ENCODE measurements at regions not wholly inside any gene's neighbourhood (a gene's known extent, or its start where the extent isn't known, plus 50 kb on each side); places are given as distances from the start of the nearest gene placed in this dataset.

DNA sequence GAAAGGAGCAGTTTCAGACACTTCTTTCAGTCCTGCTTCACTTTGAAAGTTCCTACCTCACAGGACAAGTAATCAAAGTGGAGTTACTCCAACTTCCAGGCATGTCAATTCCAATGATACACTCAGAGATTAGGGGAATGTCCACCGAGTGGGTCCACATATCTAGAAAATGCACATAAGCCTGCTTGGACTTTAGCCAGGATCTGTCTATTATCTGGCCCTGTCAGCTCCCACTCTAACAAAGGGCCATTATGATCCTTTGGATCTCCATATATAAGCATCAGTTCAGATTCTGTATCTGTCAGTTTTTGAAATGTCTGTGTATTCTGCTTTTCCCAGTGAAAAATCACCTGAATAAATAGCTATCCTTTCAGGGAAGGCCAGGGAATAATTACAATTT lies 112.9 kb upstream of the ATXN7L3B start:
- TF ChIP-seq TAF1 (IDR thresholded peaks at IDR 0.05; ENCODE audit: low read depth) (no peak), EP300 (IDR thresholded peaks at IDR 0.05; ENCODE audit: borderline replicate concordance) (no peak), FOXM1 (IDR thresholded peaks at IDR 0.05; ENCODE audit: borderline replicate concordance, low read depth) (no peak), CEBPB (IDR thresholded peaks at IDR 0.05) (no peak), YY1 (IDR thresholded peaks at IDR 0.05; ENCODE audit: low read depth) (no peak), EGR1 (IDR thresholded peaks at IDR 0.05) (no peak)
- TF ChIP-seq, protein P1, sequence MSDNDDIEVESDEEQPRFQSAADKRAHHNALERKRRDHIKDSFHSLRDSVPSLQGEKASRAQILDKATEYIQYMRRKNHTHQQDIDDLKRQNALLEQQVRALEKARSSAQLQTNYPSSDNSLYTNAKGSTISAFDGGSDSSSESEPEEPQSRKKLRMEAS (IDR thresholded peaks at IDR 0.05): no peak
- TF ChIP-seq, protein P2, sequence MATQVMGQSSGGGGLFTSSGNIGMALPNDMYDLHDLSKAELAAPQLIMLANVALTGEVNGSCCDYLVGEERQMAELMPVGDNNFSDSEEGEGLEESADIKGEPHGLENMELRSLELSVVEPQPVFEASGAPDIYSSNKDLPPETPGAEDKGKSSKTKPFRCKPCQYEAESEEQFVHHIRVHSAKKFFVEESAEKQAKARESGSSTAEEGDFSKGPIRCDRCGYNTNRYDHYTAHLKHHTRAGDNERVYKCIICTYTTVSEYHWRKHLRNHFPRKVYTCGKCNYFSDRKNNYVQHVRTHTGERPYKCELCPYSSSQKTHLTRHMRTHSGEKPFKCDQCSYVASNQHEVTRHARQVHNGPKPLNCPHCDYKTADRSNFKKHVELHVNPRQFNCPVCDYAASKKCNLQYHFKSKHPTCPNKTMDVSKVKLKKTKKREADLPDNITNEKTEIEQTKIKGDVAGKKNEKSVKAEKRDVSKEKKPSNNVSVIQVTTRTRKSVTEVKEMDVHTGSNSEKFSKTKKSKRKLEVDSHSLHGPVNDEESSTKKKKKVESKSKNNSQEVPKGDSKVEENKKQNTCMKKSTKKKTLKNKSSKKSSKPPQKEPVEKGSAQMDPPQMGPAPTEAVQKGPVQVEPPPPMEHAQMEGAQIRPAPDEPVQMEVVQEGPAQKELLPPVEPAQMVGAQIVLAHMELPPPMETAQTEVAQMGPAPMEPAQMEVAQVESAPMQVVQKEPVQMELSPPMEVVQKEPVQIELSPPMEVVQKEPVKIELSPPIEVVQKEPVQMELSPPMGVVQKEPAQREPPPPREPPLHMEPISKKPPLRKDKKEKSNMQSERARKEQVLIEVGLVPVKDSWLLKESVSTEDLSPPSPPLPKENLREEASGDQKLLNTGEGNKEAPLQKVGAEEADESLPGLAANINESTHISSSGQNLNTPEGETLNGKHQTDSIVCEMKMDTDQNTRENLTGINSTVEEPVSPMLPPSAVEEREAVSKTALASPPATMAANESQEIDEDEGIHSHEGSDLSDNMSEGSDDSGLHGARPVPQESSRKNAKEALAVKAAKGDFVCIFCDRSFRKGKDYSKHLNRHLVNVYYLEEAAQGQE (IDR thresholded peaks at IDR 0.05; ENCODE audit: low read depth): no peak

DNA sequence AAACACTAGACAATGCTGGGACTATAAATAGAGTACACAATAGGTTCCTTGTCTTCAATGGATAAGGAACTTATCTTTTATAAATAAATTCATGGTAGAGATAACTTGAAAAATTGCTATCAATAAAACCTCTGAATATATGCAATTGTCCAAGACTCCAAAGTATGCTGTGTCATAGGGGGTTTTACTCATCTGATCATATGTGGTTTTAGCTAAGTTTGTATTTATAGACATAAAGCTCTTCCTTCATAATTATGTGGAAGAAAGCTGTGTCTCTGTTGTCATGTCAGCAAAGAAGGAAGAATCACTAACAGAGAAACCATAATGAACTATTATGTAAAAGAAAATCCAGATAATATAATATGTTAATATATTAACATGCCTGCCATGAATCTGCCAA lies 111.5 kb upstream of the ATXN7L3B start:
- TF ChIP-seq TEAD4 (IDR thresholded peaks at IDR 0.05) (no peak), YY1 (IDR thresholded peaks at IDR 0.05; ENCODE audit: low read depth) (no peak), FOXM1 (IDR thresholded peaks at IDR 0.05; ENCODE audit: borderline replicate concordance, low read depth) (no peak), NFIC (IDR thresholded peaks at IDR 0.05) (no peak), EGR1 (IDR thresholded peaks at IDR 0.05) (no peak), RAD21 (IDR thresholded peaks at IDR 0.05; ENCODE audit: low read depth) (no peak), TCF12 (IDR thresholded peaks at IDR 0.05; ENCODE audit: low read depth) (no peak), CREB1 (IDR thresholded peaks at IDR 0.05; ENCODE audit: low read depth) (no peak), EP300 (IDR thresholded peaks at IDR 0.05; ENCODE audit: borderline replicate concordance) (no peak), TAF1 (IDR thresholded peaks at IDR 0.05; ENCODE audit: low read depth) (no peak), ZBTB7A (IDR thresholded peaks at IDR 0.05; ENCODE audit: low read depth) (no peak), CEBPB (IDR thresholded peaks at IDR 0.05) (no peak)
- TF ChIP-seq, protein P2 (IDR thresholded peaks at IDR 0.05; ENCODE audit: low read depth): no peak
- TF ChIP-seq, protein P3, sequence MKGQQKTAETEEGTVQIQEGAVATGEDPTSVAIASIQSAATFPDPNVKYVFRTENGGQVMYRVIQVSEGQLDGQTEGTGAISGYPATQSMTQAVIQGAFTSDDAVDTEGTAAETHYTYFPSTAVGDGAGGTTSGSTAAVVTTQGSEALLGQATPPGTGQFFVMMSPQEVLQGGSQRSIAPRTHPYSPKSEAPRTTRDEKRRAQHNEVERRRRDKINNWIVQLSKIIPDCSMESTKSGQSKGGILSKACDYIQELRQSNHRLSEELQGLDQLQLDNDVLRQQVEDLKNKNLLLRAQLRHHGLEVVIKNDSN (IDR thresholded peaks at IDR 0.05): no peak
- TF ChIP-seq, protein P1 (IDR thresholded peaks at IDR 0.05): no peak

DNA sequence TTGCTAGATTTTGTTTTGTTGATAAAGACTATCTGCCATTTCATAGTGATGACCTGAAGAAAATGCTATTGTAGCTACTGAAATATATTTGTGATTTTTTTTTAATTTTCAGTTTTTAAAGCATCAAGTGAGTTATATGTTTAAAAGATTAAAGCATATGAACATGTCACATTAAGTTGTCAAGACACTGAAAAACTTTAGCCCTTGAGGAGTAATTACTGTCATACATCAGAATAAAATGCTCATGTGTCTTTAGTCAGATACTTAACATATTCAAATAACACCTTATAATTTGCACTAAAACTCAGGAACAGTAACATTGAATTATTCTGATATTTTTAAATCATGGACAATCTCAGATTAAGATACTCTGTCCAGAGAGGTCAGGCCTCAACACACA lies 108.1 kb upstream of the ATXN7L3B start:
- TF ChIP-seq ZBTB7A (IDR thresholded peaks at IDR 0.05; ENCODE audit: low read depth): no peak
- no peak for TF ChIP-seq FOXM1 (IDR thresholded peaks at IDR 0.05; ENCODE audit: borderline replicate concordance, low read depth)
- TF ChIP-seq, protein P2 (IDR thresholded peaks at IDR 0.05; ENCODE audit: low read depth): no peak
- TF ChIP-seq RAD21 (IDR thresholded peaks at IDR 0.05; ENCODE audit: low read depth): no peak
- no peak for TF ChIP-seq CREB1 (IDR thresholded peaks at IDR 0.05; ENCODE audit: low read depth)
- TF ChIP-seq NFIC (IDR thresholded peaks at IDR 0.05): no peak
- TF ChIP-seq YY1 (IDR thresholded peaks at IDR 0.05; ENCODE audit: low read depth): no peak
- TF ChIP-seq TAF1 (IDR thresholded peaks at IDR 0.05; ENCODE audit: low read depth): no peak
- no peak for TF ChIP-seq EGR1 (IDR thresholded peaks at IDR 0.05)
- no peak for TF ChIP-seq CEBPB (IDR thresholded peaks at IDR 0.05)

DNA sequence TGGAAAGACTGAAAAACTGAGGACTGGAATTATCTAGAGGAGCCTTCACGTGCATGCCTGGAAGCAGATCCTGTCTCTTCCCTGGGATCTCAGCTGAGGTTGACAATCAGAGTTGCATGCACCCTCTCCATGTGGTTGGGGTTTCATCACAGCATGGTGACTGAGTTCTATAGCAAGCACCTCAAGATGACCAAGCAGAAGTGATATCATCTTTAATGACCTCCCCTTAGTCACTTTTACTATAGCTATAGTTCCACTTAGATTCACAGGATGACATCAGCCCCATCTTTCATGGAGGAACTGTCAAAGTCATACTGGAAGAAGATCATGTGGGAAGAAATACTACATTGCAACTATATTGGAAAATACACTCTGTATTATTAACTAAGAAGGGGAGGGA lies 105.8 kb upstream of the ATXN7L3B start:
- TF ChIP-seq CREB1 (IDR thresholded peaks at IDR 0.05; ENCODE audit: low read depth): no peak
- TF ChIP-seq TCF12 (IDR thresholded peaks at IDR 0.05; ENCODE audit: low read depth): no peak
- no peak for TF ChIP-seq RAD21 (IDR thresholded peaks at IDR 0.05; ENCODE audit: low read depth)
- no peak for TF ChIP-seq FOXM1 (IDR thresholded peaks at IDR 0.05; ENCODE audit: borderline replicate concordance, low read depth)
- no peak for TF ChIP-seq EP300 (IDR thresholded peaks at IDR 0.05; ENCODE audit: borderline replicate concordance)
- no peak for TF ChIP-seq NFIC (IDR thresholded peaks at IDR 0.05)
- no peak for TF ChIP-seq YY1 (IDR thresholded peaks at IDR 0.05; ENCODE audit: low read depth)
- TF ChIP-seq, protein P3 (IDR thresholded peaks at IDR 0.05): no peak

DNA sequence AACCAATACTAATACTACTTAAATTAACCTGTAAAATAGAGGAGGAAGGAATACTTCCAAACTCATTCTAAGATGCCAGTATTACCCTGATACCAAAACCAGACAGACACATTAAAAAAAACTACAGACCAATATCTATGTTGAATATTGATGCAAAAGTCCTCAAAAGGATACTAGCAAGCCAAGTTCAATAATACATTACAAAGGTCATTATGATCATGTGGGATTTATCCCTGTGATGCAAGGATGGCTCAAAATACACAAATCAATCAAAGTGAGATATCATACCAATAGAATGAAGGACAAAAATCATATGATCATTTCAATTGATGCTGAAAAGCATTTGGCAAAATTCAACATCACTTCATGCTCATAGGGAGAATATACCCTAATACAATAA lies 97.2 kb upstream of the ATXN7L3B start:
- no peak for TF ChIP-seq ZBTB7A (IDR thresholded peaks at IDR 0.05; ENCODE audit: low read depth)
- TF ChIP-seq EGR1 (IDR thresholded peaks at IDR 0.05): no peak
- no peak for TF ChIP-seq CREB1 (IDR thresholded peaks at IDR 0.05; ENCODE audit: low read depth)
- no peak for TF ChIP-seq TEAD4 (IDR thresholded peaks at IDR 0.05)
- no peak for TF ChIP-seq TAF1 (IDR thresholded peaks at IDR 0.05; ENCODE audit: low read depth)
- TF ChIP-seq, protein P1 (IDR thresholded peaks at IDR 0.05): no peak
- TF ChIP-seq NFIC (IDR thresholded peaks at IDR 0.05): no peak

Data from Ishikawa (cell line).